ENCODE measurements at regions not wholly inside any gene's neighbourhood (a gene's known extent, or its start where the extent isn't known, plus 50 kb on each side); places are given as distances from the start of the nearest gene placed in this dataset.
"Not testable (repeated sequence)": the region's sequence is repeated elsewhere in the genome, so short reads cannot be mapped to it uniquely, and the experiment has no call there.

DNA sequence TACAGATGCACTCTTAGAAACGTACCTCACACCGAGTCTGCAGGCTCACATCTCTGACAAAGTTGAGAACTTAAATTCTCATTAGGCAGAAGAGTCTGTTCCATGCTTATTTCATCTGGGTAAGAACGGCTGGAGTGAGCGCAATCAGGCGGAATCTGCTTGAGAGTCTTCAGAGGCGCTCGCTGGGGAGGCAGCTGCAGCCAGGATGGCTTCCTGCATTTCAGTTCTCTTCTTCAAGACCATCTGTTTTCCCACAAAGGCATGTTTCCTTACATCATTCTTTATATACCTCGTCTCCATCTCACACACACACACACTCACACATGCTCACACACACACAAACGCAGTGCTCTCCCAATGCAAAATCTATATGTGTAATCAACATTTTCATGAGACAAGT is 497.1 kb downstream of the AJAP1 start:
- DNase-seq, result no peak

GRCh38 chr1:5150191-5150590 is 495.8 kb downstream of the AJAP1 start:
- no peak for DNase-seq

GRCh38 chr1:5147806-5148205 is 493.4 kb downstream of the AJAP1 start:
- no peak for DNase-seq

DNA sequence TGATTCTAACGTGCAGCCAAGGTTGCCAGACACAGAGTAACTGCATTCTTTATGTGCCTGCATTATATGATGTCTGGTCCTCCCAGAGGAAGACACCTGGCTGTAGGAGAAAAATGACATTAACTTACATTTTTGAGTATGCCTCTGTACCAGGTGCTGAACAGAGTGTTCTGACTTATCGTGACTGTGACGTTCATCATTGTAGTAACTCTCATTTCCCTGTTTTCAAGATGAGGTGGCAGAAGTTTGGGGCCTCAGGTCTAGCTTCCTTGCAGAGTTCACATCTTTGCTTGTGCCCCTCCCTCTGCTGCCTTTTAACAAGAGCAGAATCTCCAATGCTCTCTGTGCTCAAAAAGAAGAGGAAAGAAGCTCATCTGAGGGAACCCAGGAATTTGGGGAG is 488.0 kb downstream of the AJAP1 start:
- no peak for DNase-seq

DNA sequence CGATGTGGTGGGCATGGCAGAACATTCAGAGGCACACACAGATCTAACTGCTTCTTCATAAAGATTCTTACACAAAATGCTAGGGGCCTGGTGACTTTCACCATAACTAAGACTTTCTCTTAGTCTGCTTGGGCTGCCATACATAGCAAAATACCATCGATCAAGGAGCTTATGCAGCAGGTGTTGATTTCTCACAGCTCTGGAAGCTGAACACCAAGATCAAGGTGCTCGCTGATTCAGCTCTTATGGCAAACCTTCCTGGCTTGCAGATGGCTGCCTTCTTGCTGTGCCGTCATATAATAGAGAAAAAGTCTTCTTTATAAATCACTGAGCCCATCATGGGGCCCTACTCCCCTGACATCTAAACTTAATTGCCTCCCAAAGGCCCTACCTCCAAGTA is 487.3 kb downstream of the AJAP1 start:
- DNase-seq, result no peak

- DNase-seq, result no peak
Observed at GRCh38 chr1:5140962-5141361, 486.6 kb downstream of the AJAP1 start.

- no peak for DNase-seq
Observed at GRCh38 chr1:5140136-5140535, 485.7 kb downstream of the AJAP1 start.

GRCh38 chr1:5129746-5130355 is 475.4 kb downstream of the AJAP1 start:
- no peak for DNase-seq

DNA sequence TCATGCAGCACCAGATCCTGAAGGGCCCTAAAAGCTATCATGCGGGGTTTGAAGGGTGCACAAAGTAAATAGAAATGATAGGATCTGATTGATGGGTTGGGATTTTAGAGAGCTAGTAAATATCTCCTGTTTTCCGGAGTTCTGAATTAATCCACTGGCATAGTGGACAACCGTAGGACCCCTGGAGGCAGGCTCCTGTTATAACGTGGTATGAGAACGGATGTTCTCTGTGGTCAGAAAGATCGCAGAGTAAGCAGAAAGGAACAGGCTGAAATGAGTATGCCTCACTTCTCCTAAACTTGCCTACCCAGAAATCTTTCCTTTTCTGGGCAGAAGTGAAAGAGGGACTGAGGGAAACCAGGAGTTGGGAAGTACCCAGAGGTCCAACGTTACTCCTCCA is 470.8 kb downstream of the AJAP1 start:
- no peak for DNase-seq

DNA sequence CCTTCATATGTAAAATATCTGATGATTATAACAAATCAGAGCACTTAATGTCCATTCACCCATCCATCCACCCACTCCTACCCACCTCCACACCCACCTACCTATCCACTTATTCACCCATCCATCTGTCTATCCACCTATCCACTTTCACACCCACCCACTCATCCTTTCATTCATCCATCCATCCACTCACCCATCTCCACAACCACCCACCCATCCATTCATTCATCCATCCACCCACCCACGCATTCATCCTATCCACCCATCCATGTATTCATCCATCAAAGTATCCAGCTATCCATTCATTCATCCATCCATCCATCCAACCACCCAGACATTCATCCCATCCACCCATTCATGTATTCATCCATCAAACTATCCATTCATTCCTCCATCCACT is 466.1 kb downstream of the AJAP1 start:
- DNase-seq, result no peak

GRCh38 chr1:5119366-5120234 is 465.2 kb downstream of the AJAP1 start:
- DNase-seq, result no peak

DNA sequence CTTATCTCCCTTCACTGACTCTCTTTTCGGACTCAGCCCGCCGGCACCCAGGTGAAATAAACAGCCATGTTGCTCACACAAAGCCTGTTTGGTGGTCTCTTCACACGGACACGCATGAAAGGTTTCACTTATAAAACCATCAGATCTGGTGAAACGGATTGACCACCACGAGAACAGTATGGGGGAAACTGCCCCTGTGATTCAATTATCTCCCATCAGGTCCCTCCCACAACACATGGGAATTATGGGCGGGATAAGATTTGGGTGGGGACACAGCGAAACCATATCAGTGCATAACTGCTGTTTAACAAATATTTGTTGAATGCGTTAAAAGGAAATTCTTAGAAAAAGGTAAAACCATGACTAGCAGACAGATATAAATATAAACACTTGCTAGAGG is 464.4 kb downstream of the AJAP1 start:
- DNase-seq, result not testable (repeated sequence)

- not testable (repeated sequence) for DNase-seq
Observed at GRCh38 chr1:5118292-5118691, 463.9 kb downstream of the AJAP1 start.

DNA sequence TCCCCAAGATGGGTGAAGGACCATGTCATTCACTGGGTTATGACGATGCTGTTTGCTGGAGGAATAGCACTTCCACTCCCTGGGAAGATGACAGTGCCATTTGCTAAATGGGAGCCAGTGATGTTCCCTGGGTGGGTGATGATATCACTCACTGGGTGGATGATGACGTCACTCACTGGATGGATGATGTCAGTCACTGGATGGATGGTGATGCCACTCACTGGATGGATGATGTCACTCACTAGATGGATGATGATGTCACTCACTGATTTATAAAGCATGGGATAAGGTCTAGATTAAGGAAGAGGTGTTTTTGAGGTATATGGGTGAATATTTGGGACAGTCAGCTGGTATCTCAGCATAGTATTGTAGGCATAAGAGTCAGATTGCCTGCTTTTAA is 457.2 kb downstream of the AJAP1 start:
- DNase-seq, result no peak

DNA sequence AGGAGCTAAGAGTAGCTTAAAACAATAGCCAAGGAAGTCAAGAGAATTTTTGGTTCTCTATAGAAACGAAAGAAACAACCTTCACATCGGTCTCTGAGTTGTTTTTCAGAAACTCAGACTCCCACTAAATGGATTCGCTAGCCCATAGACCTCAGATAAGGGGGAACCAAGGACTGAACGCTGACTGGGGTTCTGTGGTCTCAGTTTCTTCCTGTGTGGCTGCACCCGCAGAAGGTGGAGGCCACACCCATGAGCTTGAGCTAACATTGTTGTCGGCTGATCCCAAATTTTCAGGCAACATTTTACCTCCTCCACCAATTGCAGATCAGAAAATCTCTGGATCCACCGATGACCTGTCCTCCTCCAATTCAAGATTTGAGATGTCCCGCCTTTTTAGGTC is 456.1 kb downstream of the AJAP1 start:
- no peak for DNase-seq

GRCh38 chr1:5109633-5110032 is 455.2 kb downstream of the AJAP1 start:
- no peak for DNase-seq

GRCh38 chr1:5108740-5109139 is 454.3 kb downstream of the AJAP1 start:
- DNase-seq, result no peak

DNA sequence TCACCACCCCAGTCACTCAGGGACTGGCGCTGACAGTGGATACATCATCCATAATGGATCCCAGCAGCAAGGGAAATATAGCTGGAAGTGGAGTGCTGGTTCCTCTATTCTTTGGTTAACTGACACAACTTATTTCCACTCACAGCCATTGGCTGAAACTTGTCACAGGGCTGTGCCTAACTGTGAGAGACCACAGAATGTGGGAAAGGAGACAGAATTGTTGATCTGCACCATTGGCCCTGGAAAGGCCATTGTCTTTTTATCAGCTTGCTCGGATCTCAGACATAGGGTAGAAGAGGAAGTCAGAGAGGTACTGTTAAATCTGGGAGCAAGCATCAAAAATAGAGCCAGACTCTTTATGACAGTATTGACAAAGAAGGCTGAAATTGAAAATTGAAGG is 451.3 kb downstream of the AJAP1 start:
- no peak for DNase-seq

- DNase-seq, result no peak
Observed at GRCh38 chr1:5099558-5099957, 445.1 kb downstream of the AJAP1 start.

GRCh38 chr1:5098981-5099385 is 444.6 kb downstream of the AJAP1 start:
- DNase-seq, result no peak

- DNase-seq, result no peak
Observed at GRCh38 chr1:5093042-5093441, 438.6 kb downstream of the AJAP1 start.

- DNase-seq, result no peak
Observed at GRCh38 chr1:5084676-5085075, 430.3 kb downstream of the AJAP1 start.

DNA sequence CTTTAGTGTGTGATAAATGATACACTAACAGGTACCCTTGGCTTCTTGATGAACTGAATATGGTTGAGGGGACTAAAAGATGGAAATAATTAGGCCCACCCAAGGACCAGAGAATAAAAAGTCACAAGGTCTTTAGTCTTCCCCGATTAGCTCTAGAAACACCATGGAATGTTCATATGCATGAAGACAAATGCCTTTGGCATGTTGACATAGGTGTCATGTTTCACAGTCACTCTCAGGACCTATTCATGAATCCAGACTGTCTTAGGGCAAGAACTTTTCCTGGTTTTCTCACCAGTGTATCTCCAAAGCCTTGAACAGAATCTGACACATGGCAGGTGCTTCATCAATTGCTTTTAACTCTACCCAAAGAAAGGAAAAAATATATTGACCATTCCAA is 412.8 kb downstream of the AJAP1 start:
- DNase-seq, result no peak

- DNase-seq, result no peak
Observed at GRCh38 chr1:5053744-5054143, 399.3 kb downstream of the AJAP1 start.

DNA sequence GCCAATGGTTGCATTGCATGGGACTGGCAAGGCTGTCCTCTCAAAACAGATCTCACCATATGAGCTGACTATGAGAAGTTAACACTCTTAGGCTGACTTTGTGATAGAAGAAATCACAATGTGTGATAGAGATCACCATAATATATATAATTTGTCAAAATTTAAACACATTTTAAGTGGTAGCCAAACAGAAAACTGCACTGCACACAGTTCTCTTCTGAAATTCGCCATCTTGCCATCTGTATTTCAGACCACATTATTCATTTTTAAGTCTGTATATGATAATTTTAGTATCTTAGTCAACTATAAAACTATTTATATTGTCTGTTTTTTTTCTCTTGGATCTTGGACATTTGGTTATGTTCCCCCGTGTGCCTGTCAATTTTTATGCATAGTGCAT is 374.7 kb downstream of the AJAP1 start:
- DNase-seq, result no peak

Data from stimulated activated CD8-positive, alpha-beta memory T cell treated with anti-CD3 and anti-CD28 coated beads, Interleukin-4, amount 100 ng/mL, for 48 hours (primary cell).